GM23248 (cell line): ENCODE measurements at regions not wholly inside any gene's neighbourhood (a gene's known extent, or its start where the extent isn't known, plus 50 kb on each side); places are given as distances from the start of the nearest gene placed in this dataset.

ENCODE experiments used
- EZH2 ChIP-seq: fragments of 200-600 bp; sonication (generic); IDR thresholded peaks from 2 replicates; pipeline ENCODE4 v1.6.1; 2018; ENCODE audit warnings: antibody characterized with exemption, mild to moderate bottlenecking; ENCODE audit not compliant: insufficient read depth, poor library complexity, severe bottlenecking
- EZH2phosphoT487 ChIP-seq: fragments of 200-600 bp; sonication (generic); IDR thresholded peaks from 2 replicates; pipeline ENCODE4 v1.6.1; 2018; ENCODE audit warnings: antibody characterized with exemption, moderate library complexity, mild to moderate bottlenecking, low read depth; ENCODE audit not compliant: insufficient read depth

GRCh38 chr5:3913279-3913678 is 317.6 kb downstream of the IRX1 start:
- TF ChIP-seq EZH2phosphoT487 (no peak), EZH2 (no peak)
